Activated CD8-positive, alpha-beta memory T cell treated with anti-CD3 and anti-CD28 coated beads, Interleukin-2, amount 50 U/mL, for 24 hours (primary cell): ENCODE measurements at regions not wholly inside any gene's neighbourhood (a gene's known extent, or its start where the extent isn't known, plus 50 kb on each side); places are given as distances from the start of the nearest gene placed in this dataset.

Experiments used
- DNase-seq: peaks from one replicate; pipeline ENCODE4 v3.0.0-alpha.2; 2020; ENCODE audit errors: extremely low read depth

DNA sequence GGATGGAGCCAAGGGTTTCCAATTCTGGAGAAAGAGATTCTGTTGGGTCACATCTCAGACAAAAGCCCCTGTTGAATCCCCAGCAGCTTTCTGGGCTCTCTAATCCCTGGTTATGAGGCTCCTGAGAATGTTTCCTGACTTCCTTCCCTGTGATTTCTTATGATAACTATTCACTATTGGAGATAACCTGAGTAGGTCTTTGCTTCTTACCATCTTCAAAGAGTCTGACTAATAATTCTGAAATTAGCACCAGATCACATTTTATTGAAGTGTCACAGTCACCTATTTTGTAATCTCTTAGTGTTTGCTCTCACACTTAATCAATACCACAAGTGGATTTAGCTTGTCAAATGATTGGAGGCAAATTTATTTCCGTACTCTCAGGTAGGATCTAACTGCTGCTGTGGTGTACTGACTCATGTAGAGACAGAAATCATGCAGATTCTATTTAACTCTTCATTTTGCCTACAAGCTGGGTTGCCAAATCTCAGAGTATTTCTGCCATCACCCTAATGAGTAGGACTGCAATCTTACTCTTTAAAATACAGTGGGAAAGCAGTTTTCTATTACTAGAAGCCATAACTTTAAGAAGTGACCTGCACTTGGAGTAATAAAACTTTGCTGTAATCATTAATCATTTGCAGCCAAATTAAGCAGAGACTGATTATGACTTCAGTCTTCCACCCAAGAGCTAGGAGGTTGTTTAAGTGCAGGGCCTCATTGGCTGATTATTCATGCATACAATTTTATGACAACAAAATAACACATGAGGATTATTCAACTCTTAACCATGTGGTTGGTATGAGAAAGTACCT is 422.1 kb downstream of the EPM2A start:
- no peak for DNase-seq

DNA sequence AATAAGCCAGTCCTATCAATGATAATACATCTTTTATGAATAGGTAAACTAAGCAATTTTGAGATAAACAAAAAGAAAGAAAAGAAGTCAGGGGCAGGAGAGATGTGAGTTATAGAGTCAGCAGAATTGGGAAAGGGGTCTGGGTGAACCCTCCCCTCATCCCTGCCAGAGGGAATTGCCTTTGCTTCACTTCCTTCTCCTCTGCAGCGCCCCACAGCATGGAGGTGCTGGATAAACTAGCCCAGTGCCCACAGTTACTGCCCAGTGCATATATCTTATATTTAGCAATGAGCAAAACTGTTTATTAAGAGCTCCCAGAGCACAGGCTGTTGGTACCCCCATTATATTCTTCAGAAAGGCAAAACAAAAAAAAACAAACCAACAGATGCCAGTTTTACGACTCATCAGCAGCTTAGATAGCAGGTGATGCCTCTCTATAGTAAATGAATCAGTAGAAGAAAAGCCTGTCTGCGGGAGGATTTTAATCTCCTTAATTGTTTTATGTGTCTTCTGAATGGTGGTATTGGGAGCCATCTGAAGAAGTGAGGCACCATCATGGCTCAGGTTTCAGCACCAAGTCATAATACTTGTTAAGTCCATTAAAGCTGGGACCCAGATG is 419.2 kb downstream of the EPM2A start:
- DNase-seq, result no peak

DNA sequence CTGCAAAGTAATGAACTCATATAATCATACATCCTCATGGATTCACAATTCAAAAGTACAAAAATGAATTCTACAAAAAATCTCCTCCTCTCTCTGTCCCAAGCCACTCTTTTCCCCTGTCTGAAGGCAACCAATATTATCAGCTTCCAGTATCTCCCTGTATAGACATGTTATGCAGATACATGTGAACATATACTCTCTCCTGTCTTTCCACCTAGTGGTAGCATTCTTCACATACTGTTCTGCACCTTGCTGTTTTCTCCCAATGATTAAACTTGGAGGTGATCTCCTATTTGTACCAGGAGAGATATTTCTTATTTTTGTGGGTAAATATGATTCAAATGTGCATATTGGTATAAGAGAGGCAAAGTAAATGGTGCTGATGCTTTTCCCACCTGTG is 416.4 kb downstream of the EPM2A start:
- DNase-seq, result no peak

DNA sequence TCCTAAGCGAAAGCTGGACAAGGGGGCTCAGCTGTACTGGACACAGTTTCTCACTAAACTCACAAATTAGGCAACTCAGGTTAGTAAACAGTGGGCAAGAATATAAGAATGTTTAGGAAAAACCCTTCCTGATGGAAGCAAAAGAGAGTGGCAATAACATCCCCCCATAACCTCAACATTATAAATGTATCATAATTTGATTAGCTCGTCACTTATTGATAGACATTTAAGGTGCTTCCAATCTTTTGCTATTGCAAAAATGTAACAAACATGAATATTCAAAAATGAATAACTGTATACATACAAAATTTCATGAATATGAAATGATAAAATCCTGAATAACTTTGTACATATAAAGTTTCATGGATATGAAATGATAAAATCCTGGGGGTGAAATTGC is 415.7 kb downstream of the EPM2A start:
- DNase-seq, result no peak

DNA sequence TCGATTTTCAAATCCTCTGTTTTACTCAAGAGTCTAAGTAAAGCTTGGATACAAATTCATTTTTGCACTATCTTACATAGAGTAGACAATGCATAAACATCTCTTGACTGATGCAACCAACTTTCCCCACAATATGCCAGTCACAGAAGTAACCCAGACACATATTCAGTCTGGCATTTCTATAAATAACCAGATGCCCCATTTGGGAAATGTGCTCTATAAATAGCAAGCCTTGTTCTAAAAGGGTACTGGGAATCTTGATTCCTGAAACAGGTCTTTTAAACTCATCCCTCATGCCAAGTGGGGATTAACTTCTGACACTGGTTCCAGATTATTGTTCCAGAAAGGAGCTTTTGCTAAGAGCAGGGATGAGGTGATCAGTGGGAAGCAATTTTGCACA is 411.7 kb downstream of the EPM2A start:
- DNase-seq, result no peak

DNA sequence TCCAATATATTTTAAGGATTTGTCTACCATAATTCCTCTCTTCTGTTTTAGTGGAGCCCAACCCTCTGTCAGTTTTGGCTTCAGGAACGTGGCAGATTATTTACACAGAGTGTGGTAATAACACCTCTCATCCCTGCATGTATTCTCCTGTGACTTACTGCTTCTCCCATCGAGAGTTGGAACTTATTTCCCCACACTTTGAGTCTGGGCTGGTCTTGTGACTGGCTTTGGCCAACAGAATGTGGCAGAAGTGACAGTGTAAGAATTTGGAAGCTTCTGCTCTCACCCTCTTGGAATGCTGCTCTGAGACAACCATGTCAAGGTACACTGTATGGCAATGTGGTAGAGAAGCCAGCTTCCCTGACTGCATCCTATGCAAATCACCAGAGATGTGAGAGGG is 407.7 kb downstream of the EPM2A start:
- no peak for DNase-seq

DNA sequence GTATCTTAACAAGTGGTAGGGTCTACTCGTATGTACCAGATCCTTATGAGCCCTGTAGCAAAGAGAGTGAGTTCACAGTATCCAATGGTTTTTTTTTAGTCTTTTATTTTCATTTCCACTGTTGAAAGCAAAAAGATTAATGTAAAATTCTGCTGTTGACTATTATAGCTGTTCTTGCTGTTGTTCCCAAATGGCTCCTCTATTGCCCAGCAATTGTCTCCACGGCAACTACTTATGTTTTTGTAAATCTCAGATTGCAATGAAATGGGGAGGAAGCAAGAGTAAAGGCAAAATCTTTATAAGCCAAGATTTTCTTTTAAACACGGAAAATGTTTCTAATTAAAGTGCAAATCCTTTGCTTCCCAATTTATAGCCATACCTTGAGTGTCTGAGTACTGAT is 406.1 kb downstream of the EPM2A start:
- DNase-seq, result no peak

DNA sequence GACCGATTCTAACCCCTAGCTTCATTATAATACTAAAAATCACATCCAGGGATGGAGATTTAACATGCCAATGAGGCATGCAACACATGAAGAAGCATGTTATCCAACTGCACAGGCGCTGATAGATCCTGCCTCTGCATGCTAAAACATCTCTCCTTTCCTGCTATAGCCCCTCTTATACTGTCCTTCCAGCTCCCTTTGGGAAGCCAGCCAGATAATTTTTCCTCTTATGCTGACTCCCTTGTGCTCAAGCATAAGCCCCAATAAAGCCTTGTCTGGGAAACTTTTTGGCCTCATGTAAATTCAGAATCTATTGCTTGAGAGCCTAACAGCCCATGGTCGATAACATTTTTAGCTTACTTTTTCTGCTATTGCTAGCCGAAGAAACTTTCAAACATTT is 404.3 kb downstream of the EPM2A start:
- DNase-seq, result no peak

DNA sequence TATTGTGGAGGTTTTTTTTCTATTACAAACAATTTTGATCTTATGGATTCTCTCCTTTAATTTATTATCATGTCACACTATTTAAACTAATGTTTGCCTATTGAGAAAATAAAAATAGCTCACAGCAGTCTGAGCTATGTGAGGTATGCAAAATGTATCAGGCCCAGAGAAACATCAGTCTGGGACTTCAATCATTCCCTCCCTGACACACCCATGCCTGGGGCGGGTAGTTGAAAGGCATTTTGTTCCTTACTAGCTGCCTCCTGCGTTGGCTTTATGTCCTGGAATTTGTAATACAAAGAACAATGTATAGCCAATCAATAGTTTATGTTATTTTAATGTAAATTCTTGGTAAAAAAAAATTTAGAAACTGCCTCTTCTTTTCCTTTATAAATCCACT is 403.3 kb downstream of the EPM2A start:
- no peak for DNase-seq

DNA sequence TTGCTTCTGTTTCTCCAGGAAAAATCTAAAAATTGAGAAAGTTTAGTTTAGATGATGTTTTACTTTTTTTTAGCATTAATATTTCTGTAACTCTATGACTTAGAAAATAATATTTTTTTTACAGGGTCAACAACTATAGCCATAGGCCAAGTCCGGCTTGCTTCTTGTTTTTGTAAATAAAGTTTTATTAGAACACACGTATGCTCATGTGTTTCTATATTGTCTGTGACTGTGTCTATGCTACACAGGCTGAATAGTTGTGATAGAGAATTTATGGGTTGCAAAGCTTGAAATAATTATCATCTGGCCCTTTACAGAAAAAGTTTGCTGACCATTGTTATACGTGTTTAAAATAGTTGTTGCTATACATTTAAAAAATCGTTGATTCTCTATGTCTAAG is 399.2 kb downstream of the EPM2A start:
- no peak for DNase-seq

DNA sequence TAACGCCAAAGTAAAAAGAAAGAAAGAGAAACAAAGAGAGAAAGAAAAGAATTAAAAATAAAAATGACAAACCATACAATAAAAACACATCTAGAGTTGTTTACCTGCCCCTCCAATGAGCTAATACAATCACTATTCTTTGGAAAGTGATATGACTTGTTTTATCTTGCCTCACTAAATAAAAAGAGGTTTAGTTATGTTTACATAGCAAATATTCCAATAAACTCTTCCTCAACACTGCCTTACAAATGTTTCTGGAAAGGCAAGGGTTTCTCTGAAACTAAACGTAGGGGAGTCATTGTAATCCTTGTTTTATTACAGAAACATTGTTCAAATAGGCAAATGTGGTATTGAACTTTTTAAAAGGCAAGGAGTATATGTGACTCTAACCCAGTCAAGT is 396.2 kb downstream of the EPM2A start:
- no peak for DNase-seq

DNA sequence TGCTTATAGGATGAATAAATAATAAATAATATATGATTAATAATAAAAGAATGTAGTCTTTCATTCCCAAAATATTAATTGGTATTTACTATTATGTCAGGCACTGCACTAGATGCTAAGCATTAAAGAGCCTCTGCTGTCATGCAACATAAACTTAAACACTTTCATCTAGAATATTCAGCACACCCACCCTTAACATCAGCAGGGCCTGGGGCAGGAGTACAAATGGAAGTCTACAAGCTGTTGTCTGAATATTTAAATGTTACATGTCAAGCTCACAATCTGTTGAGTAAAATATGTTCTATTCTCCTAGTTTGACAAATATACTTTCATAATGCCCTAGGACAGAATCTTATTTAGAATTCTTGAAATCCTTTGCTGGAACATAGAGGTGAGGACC is 395.1 kb downstream of the EPM2A start:
- no peak for DNase-seq

DNA sequence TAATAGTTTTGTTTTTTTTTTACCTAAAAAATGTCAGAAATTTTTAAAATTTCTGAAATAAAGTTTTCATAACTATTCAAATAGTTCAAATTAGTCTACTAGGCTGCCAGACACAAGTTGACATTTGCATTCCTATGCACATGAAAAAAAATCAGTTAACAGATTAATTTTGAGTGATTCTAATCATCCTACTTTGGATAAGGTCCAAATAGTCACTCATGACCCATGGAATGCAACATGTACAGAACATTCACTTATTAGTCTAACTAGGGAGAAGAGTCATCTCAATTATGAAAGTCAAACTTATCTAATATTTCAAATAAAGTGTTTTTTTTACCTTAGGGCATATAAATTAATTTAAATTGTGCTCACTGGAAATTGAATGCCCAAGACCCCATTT is 390.2 kb downstream of the EPM2A start:
- no peak for DNase-seq

DNA sequence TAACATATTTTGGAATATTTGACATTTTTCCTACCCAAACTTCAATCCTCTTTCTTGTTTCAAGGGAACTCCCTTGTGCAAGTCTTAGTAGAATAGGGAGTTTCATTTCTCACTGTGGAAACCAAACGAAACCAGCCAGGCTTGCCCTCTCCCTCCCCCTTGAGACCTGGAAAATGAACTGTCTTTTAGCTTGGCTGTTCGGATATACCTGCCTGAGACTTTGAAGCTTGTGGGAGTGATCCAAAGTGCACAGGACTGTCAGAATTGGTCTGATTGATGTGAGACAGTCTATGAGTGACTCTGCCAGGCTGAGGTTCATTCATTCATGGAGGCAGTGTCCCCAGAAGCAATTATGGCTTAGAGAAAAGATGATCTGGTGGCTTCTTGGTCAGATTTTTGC is 388.1 kb downstream of the EPM2A start:
- DNase-seq, result no peak

DNA sequence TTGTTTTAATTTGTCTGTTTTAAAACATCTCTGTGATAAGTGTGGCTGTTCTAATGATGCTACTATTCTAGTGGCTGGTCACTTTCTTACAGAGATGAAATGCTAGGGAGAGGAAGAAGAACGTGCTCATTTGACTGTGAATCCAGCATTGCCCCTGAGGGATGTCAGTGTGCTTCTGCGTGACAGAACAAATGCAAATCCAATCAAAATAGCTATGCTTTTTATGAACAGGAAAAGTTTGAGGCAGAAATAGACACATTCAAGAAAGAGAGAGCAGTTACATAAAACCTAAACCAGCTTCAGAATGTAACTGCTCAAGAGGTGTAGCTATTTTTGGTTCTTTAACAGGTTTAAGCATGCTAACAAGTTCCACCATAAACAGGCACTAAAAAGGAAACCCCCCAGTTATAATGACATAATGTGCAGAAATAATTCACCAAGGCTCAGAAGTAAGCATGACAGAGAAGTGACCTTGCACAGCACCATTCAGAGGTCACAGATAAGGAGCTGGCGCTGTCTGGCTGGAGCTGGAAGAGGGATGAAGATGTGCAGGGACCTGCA is 385.3 kb downstream of the EPM2A start:
- DNase-seq, result no peak

DNA sequence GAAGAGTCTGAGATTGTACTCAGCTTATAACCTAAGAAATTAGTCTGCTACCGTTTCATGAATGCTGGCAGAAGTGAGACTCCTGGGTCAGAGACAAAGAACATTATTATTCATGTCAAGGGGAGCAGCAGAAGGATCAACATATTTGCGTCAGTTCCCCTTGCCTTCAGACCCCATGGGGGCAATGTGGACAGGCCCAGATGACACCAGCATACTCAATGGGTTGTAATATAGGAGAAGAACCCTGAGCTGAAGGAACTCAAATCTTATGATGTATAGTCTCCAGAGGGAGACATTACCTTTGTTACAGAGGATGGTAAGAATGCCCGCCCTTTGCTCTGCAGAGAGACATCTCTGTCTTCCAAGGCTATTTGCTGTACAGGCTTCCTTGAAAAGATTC is 384.4 kb downstream of the EPM2A start:
- DNase-seq, result no peak

DNA sequence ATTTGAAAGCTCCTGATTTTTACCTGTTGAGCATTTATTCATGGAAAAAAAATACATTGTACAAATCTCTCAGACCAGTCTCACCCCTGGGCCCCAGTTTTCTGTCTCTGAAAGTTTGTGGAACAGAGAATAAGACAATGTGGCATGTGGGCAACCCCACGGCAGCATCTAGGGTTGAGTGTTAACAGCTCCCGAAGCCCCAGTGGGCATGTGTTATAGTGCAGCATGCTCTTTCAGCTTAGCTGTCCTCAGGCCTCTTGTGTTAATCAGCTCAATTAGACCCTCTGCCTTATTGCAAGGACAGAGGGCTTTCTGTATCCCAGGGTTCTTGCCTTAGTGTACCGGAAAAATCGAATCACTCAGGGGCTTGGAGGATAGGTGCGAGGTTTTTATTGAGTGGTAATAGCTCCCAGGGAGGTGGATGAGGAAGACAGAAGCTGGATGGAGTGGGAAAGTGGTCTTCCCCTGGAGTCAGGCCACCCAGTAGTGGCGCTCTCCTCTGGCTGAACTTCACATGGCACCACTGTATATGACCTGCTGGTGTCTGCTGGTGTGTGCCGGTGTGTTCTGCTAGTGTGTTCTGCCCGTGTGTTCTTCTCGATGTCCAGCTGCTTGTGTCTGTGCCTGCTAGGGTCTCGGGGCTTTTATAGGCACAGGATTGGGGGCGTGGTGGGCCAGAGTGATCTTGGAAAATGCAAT is 382.8 kb downstream of the EPM2A start:
- no peak for DNase-seq

DNA sequence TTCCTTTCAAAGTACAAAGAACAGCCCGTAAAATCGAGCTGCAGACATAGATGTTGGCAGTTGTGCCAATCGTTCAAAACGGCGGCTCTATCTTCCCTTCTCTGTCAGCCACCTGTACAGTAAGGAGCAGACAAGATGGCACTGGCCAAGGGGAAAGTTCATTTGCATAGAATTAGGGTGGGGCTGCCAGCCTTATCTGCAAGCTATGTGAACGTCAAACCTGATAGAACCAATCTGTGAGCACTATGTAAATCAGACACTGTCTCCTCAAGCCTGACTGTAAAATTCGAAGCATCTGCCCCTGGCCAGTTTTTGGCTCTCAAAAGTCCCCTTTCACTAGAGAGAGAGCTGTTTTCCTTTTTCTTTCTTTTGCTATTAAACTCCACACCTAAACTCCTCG is 374.5 kb downstream of the EPM2A start:
- DNase-seq, result no peak

DNA sequence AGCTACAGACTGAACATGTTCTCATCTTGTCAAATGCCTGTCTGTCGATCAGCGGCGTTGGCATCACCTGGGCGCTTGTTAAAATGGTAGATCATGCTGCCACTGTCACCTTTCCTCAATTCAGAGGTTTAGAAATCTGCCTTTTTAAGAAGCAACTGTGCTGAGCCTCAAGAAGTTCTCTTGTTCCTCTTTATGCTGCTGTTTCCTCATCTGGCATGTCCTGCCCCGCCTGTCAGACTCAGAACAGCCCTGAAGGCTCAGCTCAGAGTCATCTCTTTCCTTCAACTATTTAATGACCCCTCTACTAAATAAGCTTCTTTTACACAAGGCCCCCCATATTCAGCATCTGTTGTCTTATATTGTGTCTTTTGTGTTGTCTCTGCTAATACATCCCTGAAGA is 368.2 kb downstream of the EPM2A start:
- DNase-seq, result no peak

DNA sequence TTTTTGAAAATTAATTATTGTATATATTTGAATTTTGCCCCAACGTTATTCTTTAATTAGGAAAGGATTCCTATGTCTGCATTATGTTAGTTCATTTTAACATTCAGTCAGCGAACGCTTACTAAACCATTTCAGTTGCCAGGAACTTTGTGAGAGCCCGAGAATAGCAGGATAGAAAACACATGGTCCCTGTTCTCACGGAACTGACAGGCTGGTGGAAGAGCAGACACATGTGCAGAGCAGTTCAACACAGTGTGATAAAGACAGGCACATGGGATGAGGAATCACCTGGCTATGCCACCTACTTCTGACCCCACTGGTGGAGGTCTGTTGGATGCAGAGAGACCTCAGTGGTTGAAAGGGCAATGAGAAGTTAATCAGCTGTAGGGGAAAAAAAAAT is 367.2 kb downstream of the EPM2A start:
- DNase-seq, result no peak

DNA sequence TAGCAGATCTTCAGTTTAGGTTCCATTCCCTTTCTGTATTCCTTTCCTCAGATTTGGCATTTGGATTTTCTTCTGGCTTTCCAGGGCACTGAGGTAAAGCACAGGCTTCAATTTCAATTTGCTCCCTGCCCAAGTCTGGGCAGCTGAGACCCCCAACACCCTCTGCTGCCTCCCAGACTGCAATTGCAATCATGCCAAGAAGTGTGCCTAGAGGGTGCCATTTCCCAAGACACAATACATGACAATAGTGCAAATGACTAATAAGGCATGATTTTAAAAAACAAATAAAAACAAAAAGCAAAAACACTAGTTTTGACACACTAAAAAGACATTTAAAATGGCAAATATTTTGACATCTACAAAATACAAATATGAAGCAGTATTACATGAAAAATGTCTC is 364.8 kb downstream of the EPM2A start:
- DNase-seq, result no peak

DNA sequence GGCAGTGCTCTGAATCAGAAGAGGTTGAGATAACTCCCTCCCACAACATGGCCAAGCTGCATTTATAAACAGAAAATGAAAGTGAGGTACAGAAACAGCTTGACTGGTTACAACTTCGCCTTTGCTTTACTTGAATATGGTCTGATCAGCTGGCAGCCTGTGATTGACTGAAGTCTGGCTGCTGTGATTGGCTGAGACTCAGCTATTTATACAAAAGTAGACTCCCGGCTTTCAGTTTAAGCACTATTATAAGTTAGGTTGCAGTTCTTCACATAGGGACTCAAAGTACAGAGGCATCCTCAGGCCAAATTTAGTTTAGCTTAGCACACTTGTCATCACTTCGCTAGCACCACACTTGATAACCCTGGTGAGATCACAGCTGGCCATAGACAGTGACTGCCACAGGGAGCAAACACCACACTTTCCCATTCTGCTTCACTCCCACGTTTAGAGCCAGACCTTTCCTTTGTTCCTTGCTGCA is 362.6 kb downstream of the EPM2A start:
- DNase-seq, result no peak

DNA sequence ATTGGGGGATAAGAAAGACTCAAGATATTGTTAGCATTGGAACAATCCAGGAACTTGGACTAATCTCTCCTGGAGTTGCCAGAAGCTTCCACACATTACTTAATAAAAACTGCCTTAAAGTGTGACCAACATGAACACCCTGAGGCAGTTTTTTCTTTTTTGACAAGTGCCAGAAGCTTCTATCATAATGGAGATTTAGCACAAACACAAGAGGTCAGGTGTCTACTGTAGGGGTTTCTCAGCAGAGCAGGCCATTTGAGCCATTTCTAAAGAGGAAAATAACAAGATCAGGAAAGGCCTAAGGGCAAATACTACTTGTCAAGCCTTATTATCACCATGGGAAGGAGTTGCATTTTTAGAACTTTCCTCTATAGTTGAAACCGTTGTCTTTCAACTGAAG is 361.5 kb downstream of the EPM2A start:
- no peak for DNase-seq
